Heart right ventricle (tissue), 16 donors: ENCODE measurements at regions not wholly inside any gene's neighbourhood (a gene's known extent, or its start where the extent isn't known, plus 50 kb on each side); places are given as distances from the start of the nearest gene placed in this dataset.

Source experiments
- ATAC-seq, 8 donors: fragments of 200-7000 bp; cut with Tn5 transposase; one replicate each; pipeline ENCODE4 v1.9.1; 2020; ENCODE audit warnings: mild to moderate bottlenecking in 8 of 8, moderate library complexity in 8 of 8, moderate number of reproducible peaks in 1 of 8
- DNase-seq, 2 donors: peaks; one replicate each; pipeline ENCODE4 v3.0.0-alpha.2; 2020
- H3K27ac ChIP-seq, 10 donors: fragments of 200-600 bp; sonication (generic) in 2 of 10; one replicate each; pipeline versions ENCODE4 v1.5.0 to v1.8.0; 2020 to 2022; ENCODE audit warnings: mild to moderate bottlenecking in 3 of 10
- H3K27me3 ChIP-seq, 7 donors: fragments of 200-600 bp; one replicate each; pipeline ENCODE4 v1.8.0; 2021 to 2022; ENCODE audit warnings: mild to moderate bottlenecking in 2 of 7
- H3K36me3 ChIP-seq, 9 donors: fragments of 200-600 bp; sonication (generic) in 1 of 9; one replicate each; pipeline versions ENCODE4 v1.5.0 to v1.8.0; 2020 to 2022; ENCODE audit warnings: mild to moderate bottlenecking in 2 of 9
- H3K4me1 ChIP-seq, 9 donors: fragments of 200-600 bp; sonication (generic) in 1 of 9; one replicate each; pipeline versions ENCODE4 v1.5.0 to v1.8.0; 2020 to 2022; ENCODE audit warnings: mild to moderate bottlenecking in 4 of 9
- H3K4me3 ChIP-seq, 10 donors: fragments of 200-600 bp; sonication (generic) in 2 of 10; one replicate each; pipeline versions ENCODE4 v1.5.0 to v1.8.0; 2020 to 2022; ENCODE audit warnings: mild to moderate bottlenecking in 7 of 10, moderate library complexity in 2 of 10
- H3K9me3 ChIP-seq, 11 donors: fragments of 200-600 bp in 10 of 11; sonication (generic) in 2 of 11; one replicate each; pipeline versions ENCODE4 v1.5.0 to v1.8.0; 2013 to 2022; ENCODE audit warnings: mild to moderate bottlenecking in 2 of 11, control low read depth in 1 of 11, moderate library complexity in 1 of 11
- CTCF ChIP-seq, 9 donors: fragments of 200-600 bp; sonication (generic) in 2 of 9; IDR thresholded peaks; one replicate each; pipeline versions ENCODE4 v1.5.0 to v1.8.0; 2021 to 2022; ENCODE audit warnings: antibody characterized with exemption in 9 of 9, mild to moderate bottlenecking in 5 of 9, moderate library complexity in 1 of 9
- WGBS, 2 donors: extraction: QIAGEN DNeasy Blood & Tissue Kit; methylation state at CpG; one replicate each; pipeline ENCODE4 v1.1.7; 2013; ENCODE audit warnings: inconsistent platforms in 1 of 2; 5-methylcytosine and 5-hydroxymethylcytosine counted together
- intact Hi-C, 10 donors: fragments of 100-400 bp; cut with DNase I; formaldehyde crosslinking; loops; one replicate each; pipeline versions ENCODE4 v1.11.1 to v1.14.2; 2022
- donor health status: Arrhythmogenic right ventricular cardiomyopathy.
- donor health status: ischemic (EF 13 %, LVEDD 7.1; RV severe dilation, severe dysfunction).
- donor health status: healthy with polysubstance abuse.
- donor health status: DM: no; HTN: yes; CAD: no.
- donor health status: DM: no; HTN: no; CAD: no.
- donor health status: ischemic (EF 25% LVEDD 6.9; RV normal size, moderate dysfunction).
- donor health status: ischemic (EF 25% LVEDD 5.7; RV mildly dilated, moderate dysfunction).
- donor health status: healthy.
- donor health status: DM: yes; HTN: yes; CAD: no.
- donor health status: Ischemic cardiomyopathy.
- donor health status: ischemic (EF 35%, LVEDD 5.7; RV mildly dilated, moderate dysfunction).
- donor health status: nonischemic (EF 11% LVEDD 7.7; RV severe dilation, severe dysfunction).
- donor health status: DM: yes; HTN: yes; CAD: no.
- donor health status: PGD.
- donor health status: ischemic (EF 29% LVEDD 5.4; RV normal size, mild dysfunction).
- donor health status: nonischemic (EF 23%, LVEDD 6.1; RV moderate dilation, normal function).

DNA sequence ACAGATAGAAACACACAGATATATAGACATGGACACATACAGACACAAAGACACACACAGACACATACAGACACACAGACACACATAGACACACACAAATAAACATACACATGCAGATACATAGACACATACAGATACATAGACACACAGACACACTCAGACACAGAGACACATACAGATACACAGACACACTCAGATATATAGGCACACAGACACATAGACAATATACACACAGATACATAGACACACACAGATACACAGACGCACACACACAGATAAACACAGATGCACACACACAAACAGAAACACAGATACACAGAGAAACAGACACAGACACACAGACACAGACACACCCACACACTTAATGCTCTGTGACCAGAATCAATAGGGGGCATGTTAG lies 156.8 kb downstream of the IRX2 start:
- TF ChIP-seq CTCF (IDR thresholded peaks at IDR 0.05) = no peak
- Histone ChIP-seq H3K9me3 (peaks cover 0 to 11% (median 0%) of the 10 kb centered on the region in 11 donors), H3K4me1 (no peaks in the 10 kb centered on the region), H3K27ac (no peak overlapping the region), H3K36me3 (no peaks in the 10 kb centered on the region), H3K27me3 (peaks cover 0 to 22% (median 13%) of the 10 kb centered on the region in 7 donors), H3K4me3 (no peak overlapping the region)
- ATAC-seq (no peak), DNase-seq (no peak)
- intact Hi-C loops = no loop called here
- WGBS, 2 donors = 87 to 98% methylated on average over 1 of the region's 1 CpG

GRCh38 chr5:2592766-2593165 lies 158.7 kb downstream of the IRX2 start:
- no peaks in the 10 kb centered on the region for H3K4me1 ChIP-seq
- intact Hi-C loops = no loop called here
- ATAC-seq (no peak), DNase-seq (no peak)
- H3K27ac ChIP-seq = no peak overlapping the region
- peaks cover 0 to 22% (median 13%) of the 10 kb centered on the region in 7 donors for H3K27me3 ChIP-seq
- H3K4me3 ChIP-seq = no peak overlapping the region
- 72 to 76% methylated on average over 10 of the region's 10 CpGs for WGBS, 2 donors
- H3K36me3 ChIP-seq = no peaks in the 10 kb centered on the region
- peaks cover 0 to 11% (median 0%) of the 10 kb centered on the region in 11 donors for H3K9me3 ChIP-seq
- TF ChIP-seq CTCF (IDR thresholded peaks at IDR 0.05) = no peak

DNA sequence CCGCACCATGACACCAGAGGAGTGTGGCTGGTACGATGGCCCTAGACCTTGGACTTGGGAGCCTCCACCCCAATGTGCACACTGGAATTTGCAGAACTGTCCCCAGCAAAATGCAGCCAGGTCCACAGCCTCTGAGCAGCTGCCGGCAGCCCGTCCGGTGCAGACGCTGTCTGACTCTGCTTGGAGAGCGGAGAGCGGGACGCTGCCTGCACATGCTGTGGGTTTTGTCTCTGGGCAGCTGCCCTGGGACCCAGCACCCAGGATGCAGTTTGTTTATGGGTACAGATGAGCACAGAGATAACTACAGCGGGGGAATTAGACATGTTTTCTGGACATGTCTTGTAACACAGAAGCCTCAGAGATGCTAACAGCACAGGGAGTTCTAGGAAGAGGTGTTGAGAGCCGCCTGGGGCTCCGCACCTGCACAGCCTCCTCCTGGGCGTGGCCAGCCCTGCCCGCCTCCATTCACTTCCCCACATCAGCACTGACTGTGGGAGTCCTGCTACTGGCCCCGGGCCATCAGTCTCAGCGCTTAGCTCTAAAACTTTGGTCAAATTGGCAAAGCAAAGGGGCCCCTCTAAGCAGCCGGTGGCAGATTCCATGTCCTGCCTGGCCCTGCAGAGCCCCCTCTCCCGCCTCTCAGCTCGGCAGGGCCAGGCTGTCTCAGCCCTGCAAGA lies 159.6 kb downstream of the IRX2 start:
- H3K4me1 ChIP-seq = no peaks in the 10 kb centered on the region
- H3K9me3 ChIP-seq = peaks cover 0 to 13% (median 0%) of the 10 kb centered on the region in 11 donors
- 59 to 65% methylated on average over 19 of the region's 19 CpGs for WGBS, 2 donors
- H3K36me3 ChIP-seq = no peaks in the 10 kb centered on the region
- intact Hi-C loops = no loop called here
- H3K4me3 ChIP-seq = no peak overlapping the region
- no peak for TF ChIP-seq CTCF (IDR thresholded peaks at IDR 0.05)
- no peak overlapping the region for H3K27ac ChIP-seq
- peaks cover 0 to 22% (median 15%) of the 10 kb centered on the region in 7 donors for H3K27me3 ChIP-seq
- ATAC-seq = no peak
- no peak for DNase-seq

GRCh38 chr5:2588850-2589501 lies 162.5 kb downstream of the IRX2 start:
- peaks cover 0 to 22% (median 15%) of the 10 kb centered on the region in 7 donors for H3K27me3 ChIP-seq
- H3K9me3 ChIP-seq = peaks cover 0 to 6% (median 0%) of the 10 kb centered on the region in 11 donors
- no peak for DNase-seq
- no peak overlapping the region for H3K4me3 ChIP-seq
- no peak for ATAC-seq
- no peak for TF ChIP-seq CTCF (IDR thresholded peaks at IDR 0.05)
- H3K27ac ChIP-seq = no peak overlapping the region
- no peaks in the 10 kb centered on the region for H3K4me1 ChIP-seq
- 64 to 69% methylated on average over 9 of the region's 9 CpGs for WGBS, 2 donors
- no peaks in the 10 kb centered on the region for H3K36me3 ChIP-seq
- intact Hi-C loops = no loop called here
